NB4 (cell line): ENCODE measurements at regions not wholly inside any gene's neighbourhood (a gene's known extent, or its start where the extent isn't known, plus 50 kb on each side); places are given as distances from the start of the nearest gene placed in this dataset.

Source experiments
- MYC ChIP-seq: IDR thresholded peaks from 2 replicates; pipeline ENCODE4 v1.6.1; 2011; ENCODE audit warnings: low read depth, low read length
- POLR2A ChIP-seq: IDR thresholded peaks from 2 replicates; pipeline ENCODE4 v1.6.1; 2011; ENCODE audit warnings: mild to moderate bottlenecking; ENCODE audit not compliant: insufficient read length; ENCODE audit errors: extremely low read depth
- TF ChIP-seq, protein P1 (sequence below): IDR thresholded peaks from one replicate; pipeline ENCODE4 v1.5.1; 2012; ENCODE audit warnings: low read depth, low read length
- TF ChIP-seq, protein P2 (sequence below): IDR thresholded peaks from 2 replicates; pipeline ENCODE4 v1.6.1; 2011; ENCODE audit warnings: low read depth, low read length

DNA sequence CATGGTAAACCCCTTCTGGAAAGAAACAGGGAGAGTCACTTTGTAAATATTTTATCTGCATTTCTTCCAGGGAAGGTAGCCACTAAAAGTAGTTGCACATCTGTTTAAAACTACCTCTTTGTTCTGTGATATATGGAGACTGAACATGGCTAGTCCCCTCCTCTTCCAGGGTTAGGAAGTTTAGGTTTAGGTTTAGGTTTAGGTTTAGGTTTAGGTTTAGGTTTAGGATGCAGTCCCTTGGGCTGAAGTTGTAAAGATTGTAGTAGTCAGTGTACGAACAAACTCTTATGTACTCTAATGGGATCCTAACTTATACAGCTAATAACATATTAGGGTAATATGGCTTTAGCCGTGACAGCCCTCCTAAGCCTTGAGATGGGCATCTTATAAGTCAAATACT, 880.2 kb upstream of the TMEFF2 start:
- TF ChIP-seq, protein P1, sequence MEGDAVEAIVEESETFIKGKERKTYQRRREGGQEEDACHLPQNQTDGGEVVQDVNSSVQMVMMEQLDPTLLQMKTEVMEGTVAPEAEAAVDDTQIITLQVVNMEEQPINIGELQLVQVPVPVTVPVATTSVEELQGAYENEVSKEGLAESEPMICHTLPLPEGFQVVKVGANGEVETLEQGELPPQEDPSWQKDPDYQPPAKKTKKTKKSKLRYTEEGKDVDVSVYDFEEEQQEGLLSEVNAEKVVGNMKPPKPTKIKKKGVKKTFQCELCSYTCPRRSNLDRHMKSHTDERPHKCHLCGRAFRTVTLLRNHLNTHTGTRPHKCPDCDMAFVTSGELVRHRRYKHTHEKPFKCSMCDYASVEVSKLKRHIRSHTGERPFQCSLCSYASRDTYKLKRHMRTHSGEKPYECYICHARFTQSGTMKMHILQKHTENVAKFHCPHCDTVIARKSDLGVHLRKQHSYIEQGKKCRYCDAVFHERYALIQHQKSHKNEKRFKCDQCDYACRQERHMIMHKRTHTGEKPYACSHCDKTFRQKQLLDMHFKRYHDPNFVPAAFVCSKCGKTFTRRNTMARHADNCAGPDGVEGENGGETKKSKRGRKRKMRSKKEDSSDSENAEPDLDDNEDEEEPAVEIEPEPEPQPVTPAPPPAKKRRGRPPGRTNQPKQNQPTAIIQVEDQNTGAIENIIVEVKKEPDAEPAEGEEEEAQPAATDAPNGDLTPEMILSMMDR: no peak
- TF ChIP-seq POLR2A (no peak), MYC (no peak)
- TF ChIP-seq, protein P2, sequence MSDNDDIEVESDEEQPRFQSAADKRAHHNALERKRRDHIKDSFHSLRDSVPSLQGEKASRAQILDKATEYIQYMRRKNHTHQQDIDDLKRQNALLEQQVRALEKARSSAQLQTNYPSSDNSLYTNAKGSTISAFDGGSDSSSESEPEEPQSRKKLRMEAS: no peak
